Neural cell (in vitro differentiated cells): ENCODE measurements at regions not wholly inside any gene's neighbourhood (a gene's known extent, or its start where the extent isn't known, plus 50 kb on each side); places are given as distances from the start of the nearest gene placed in this dataset.

ENCODE experiments used
- CTCF ChIP-seq: fragments of 450-650 bp; IDR thresholded peaks from 2 replicates; pipeline ENCODE4 v1.5.1; 2014; ENCODE audit warnings: antibody characterized with exemption, mild to moderate bottlenecking, moderate library complexity; ENCODE audit not compliant: poor library complexity, severe bottlenecking
- EP300 ChIP-seq: fragments of 450-650 bp; conservative IDR thresholded peaks from 2 replicates; pipeline ENCODE4 v1.6.1; 2014; ENCODE audit warnings: antibody characterized with exemption, mild to moderate bottlenecking, moderate library complexity; ENCODE audit not compliant: poor library complexity, severe bottlenecking
- EZH2 ChIP-seq: fragments of 200-600, 300-800 bp; shearing (Covaris generic), sonication (generic); IDR thresholded peaks from 2 replicates; pipeline ENCODE4 v1.6.1; 2014; ENCODE audit warnings: antibody characterized with exemption, low read length, borderline replicate concordance, mild to moderate bottlenecking; ENCODE audit not compliant: insufficient read depth, poor library complexity, severe bottlenecking
- POLR2AphosphoS5 ChIP-seq: IDR thresholded peaks from 2 replicates; pipeline ENCODE4 v1.6.1; 2012
- RAD21 ChIP-seq: fragments of 450-650 bp; conservative IDR thresholded peaks from 2 replicates; pipeline ENCODE4 v1.6.1; 2014; ENCODE audit warnings: antibody characterized with exemption, mild to moderate bottlenecking, moderate library complexity
- REST ChIP-seq: IDR thresholded peaks from 2 replicates; pipeline ENCODE4 v1.6.1; 2012; ENCODE audit warnings: borderline replicate concordance
- SMC3 ChIP-seq: fragments of 450-650 bp; conservative IDR thresholded peaks from 2 replicates; pipeline ENCODE4 v1.6.1; 2014; ENCODE audit warnings: antibody characterized with exemption, mild to moderate bottlenecking, moderate library complexity; ENCODE audit not compliant: poor library complexity

- TF ChIP-seq CTCF (no peak), POLR2AphosphoS5 (no peak), REST (no peak), EZH2 (no peak), EP300 (no peak), RAD21 (no peak), SMC3 (no peak)
Measured at GRCh38 chr21:41579692-41580091, 71.7 kb upstream of the TMPRSS2 start.
